22Rv1 (cell line): ENCODE measurements at regions not wholly inside any gene's neighbourhood (a gene's known extent, or its start where the extent isn't known, plus 50 kb on each side); places are given as distances from the start of the nearest gene placed in this dataset.

ENCODE experiments used
- H3K27ac ChIP-seq: fragments of 450-650 bp; 2 replicates; pipeline ENCODE4 v1.5.1; 2017
- ZFX ChIP-seq: fragments of 450-650 bp; IDR thresholded peaks from 2 replicates; pipeline ENCODE4 v1.6.1; 2017; ENCODE audit warnings: antibody characterized with exemption, borderline replicate concordance
- TF ChIP-seq, protein P1 (sequence below): fragments of 450-650 bp; IDR thresholded peaks from 2 replicates; pipeline ENCODE4 v1.5.1; 2017; ENCODE audit warnings: mild to moderate bottlenecking

DNA sequence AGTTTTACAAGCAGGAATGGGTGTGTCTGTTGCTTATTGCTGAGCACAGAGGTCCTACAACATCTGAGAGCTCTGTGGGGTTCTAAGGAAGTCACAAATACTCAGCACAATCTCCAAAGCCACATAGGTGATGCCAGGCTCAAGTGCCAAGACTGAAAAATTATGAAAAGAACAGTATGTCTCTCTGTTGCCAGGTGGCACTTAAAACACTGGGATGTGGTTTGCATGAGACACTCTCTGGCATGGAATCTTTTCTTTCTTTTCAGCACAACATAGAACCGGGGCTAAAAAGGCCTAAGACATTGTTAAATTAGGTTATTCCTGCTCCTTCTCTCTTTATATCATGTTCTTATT, 127.3 kb upstream of the PRICKLE2 start:
- TF ChIP-seq, protein P1, sequence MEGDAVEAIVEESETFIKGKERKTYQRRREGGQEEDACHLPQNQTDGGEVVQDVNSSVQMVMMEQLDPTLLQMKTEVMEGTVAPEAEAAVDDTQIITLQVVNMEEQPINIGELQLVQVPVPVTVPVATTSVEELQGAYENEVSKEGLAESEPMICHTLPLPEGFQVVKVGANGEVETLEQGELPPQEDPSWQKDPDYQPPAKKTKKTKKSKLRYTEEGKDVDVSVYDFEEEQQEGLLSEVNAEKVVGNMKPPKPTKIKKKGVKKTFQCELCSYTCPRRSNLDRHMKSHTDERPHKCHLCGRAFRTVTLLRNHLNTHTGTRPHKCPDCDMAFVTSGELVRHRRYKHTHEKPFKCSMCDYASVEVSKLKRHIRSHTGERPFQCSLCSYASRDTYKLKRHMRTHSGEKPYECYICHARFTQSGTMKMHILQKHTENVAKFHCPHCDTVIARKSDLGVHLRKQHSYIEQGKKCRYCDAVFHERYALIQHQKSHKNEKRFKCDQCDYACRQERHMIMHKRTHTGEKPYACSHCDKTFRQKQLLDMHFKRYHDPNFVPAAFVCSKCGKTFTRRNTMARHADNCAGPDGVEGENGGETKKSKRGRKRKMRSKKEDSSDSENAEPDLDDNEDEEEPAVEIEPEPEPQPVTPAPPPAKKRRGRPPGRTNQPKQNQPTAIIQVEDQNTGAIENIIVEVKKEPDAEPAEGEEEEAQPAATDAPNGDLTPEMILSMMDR = no peak
- no peak for TF ChIP-seq ZFX
- H3K27ac ChIP-seq = no peak overlapping the region

DNA sequence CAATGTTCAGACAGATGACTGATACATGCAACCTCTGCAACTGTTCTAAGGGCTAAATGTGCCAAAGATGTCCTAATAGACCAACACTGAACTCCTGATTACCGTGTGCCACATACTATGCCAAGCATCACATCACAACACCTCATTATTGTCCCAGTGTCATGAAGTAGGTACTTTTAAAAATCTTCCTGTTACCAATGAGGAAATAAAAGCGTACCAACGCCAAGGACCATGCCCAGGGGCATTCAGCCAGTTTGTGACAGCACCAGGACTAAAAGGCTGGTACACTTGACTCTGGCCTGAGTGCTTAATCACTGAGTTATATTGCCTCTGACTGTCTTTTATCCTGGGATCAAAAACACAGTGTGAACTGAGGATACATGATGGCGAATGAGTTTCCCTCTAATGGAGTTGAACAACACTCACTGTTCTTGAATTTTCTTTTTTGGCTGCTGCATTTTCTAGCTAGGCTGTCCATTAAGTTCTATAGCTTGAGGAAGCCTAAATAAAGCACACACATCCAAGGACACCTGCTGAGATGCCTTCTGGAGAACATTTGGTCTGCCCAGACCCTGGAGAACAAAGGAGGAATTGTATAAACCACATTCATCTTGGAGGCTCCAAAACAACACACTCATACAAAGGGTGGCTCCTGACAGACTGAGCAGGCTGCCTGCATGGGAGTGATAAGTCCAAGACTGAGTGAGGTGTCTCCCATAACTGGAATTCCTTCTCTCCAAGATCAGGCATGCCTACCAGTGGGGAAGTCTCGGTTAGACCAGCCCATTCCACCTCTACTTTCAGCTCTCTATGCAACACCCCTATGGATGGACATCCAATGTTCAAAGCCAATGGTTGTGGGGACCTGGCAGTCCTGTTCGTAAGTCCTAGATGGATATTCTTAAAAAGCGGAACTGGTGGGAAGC, 126.7 kb upstream of the PRICKLE2 start:
- TF ChIP-seq ZFX = no peak
- TF ChIP-seq, protein P1 = no peak
- no peak overlapping the region for H3K27ac ChIP-seq

DNA sequence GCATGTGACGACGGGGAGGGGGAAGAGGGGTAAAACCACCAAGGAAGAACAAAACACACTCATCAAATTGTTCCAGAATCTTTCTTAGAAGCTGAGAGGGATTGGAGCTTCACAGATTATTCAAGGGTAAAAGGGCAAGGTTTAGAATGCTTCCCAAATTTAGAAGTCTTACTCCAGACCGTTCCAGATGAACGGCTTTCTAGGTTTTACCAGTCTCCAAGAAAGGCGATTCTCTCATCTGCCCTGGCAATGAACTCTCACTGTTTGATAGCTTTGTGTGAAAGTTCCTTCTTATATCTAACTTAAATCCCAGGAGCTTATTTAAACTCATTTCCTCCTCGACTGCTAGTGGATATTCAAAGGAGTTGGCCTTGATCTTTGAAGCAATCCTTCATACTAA, 124.3 kb upstream of the PRICKLE2 start:
- TF ChIP-seq, protein P1 = no peak
- no peak for TF ChIP-seq ZFX
- no peak overlapping the region for H3K27ac ChIP-seq

DNA sequence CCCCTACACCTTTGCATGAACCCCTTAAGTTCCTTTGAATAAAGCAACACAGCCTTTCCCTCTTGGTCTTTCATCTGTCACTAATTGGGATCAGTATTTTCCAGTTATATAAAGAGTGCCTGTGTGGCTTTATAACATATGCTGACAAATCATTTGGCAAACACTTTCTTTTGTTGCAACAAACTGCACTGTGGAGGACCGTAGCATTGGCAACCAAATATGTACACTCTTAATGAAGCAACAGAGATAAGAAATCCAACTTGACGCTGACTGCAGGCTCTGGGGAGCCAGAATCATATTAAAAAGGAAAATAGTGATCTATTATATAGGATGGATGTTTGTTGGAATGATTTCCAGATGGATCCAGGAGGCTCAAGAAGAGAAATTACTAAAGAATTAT, 120.1 kb upstream of the PRICKLE2 start:
- peak overlapping the region; percentile 28; the same call in 1 of the 2 replicates for H3K27ac ChIP-seq
- TF ChIP-seq ZFX = no peak
- TF ChIP-seq, protein P1 = no peak

DNA sequence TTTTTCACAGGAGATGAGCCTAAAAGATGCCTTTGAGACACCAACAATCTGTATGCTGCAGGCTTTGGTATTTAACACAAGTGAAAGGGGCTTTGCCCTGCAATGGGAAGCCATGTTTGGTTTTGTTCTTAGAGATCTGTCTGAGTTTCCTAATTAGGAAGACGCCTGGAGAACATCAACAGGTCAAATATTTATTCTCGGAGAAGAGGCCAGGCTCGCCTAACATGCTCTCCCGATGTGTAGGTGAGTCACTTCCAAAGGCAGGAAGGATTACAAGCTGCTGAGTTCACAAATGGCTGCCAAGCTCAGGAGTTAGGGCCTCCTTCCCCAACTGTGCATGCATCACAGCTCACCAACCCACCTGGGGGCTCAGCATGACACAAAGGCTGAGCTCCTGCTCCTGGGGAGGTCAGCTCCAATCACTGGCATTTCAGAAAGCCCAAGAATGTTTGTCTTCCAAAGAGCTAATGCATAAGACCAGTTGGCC, 119.5 kb upstream of the PRICKLE2 start:
- H3K27ac ChIP-seq = peak overlapping the region; percentile 28; the same call in 1 of the 2 replicates
- TF ChIP-seq ZFX = no peak
- TF ChIP-seq, protein P1 = no peak

DNA sequence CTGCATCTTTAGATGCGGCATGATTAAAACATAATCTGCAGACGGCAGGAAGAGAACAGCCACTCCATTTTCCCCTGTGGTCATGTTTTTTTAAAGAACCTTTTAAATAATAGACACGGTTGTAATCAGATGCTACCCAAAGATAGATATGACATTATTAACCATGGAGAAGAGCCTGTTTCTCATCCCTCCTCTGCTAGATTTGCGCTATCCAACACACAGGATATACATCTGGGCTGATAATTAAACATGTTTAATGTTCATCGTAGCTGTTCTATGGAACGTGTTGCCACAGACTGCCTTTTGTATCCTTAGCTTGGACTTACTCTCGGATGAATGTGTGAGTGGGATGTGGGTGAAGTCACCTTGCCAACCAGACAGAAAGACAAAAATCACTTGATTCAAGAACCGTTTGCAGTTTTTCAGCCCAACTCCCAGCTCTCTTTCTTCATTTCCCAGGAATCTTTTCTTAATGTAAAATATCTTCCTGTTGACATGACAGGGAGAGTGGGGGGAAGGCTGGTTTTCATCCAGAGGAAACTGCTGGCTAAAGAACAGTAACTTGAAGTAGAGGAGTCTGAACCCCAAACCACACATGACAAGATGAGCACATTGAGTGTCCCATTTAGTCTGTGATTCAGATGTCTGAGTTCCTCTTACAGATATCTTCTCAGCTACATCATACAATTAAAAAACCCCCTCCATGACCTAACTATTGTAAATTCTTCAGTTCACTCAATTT, 118.6 kb upstream of the PRICKLE2 start:
- peak overlapping the region; percentile 28; the same call in 1 of the 2 replicates for H3K27ac ChIP-seq
- no peak for TF ChIP-seq ZFX
- TF ChIP-seq, protein P1 = no peak
